Glomerular visceral epithelial cell (primary cell): ENCODE measurements at regions not wholly inside any gene's neighbourhood (a gene's known extent, or its start where the extent isn't known, plus 50 kb on each side); places are given as distances from the start of the nearest gene placed in this dataset.

ENCODE experiments used
- DNase-seq: peaks from one replicate; pipeline ENCODE4 v3.0.0-alpha.2; 2016; ENCODE audit errors: extremely low spot score

GRCh38 chr15:97009031-97009431, 678.5 kb downstream of the NR2F2 start:
- DNase-seq: no peak

DNA sequence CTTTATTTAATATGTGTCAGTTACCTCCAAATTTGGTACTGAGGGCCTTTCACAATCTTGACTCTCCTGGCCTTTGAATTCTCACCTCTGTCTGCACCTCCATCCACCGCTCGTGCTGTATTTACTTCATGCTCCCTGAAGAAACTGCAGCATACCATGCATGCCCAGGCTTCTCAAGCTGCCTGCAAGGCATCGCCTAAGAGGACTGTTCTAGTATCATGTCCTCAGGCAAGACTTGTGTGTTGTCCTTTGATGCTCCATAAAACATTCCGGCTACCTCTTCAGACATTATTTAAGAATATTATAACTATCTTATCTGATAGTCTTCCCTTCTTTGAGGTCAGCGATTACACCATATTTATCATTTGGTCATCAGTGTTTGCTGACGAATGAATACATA, 682.5 kb downstream of the NR2F2 start:
- DNase-seq: no peak

GRCh38 chr15:97013491-97013890, 683.0 kb downstream of the NR2F2 start:
- no peak for DNase-seq

GRCh38 chr15:97014001-97014400, 683.5 kb downstream of the NR2F2 start:
- no peak for DNase-seq

DNA sequence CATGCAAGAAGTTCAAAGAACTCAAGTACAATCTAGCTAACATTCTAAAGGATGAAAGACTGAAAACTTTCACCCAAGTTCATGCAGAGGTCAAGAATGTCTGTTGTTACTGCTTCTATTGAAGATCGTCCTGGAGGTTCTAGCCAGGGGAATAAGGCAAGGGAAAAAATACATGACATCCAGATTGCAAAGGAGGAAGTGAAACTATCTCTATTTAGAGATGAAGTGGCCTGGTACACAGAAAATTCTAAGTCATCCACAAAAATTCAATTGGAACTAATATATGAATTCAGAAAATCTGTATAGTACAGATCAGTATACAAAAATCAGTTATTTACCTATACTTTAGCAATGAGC, 693.0 kb downstream of the NR2F2 start:
- no peak for DNase-seq

DNA sequence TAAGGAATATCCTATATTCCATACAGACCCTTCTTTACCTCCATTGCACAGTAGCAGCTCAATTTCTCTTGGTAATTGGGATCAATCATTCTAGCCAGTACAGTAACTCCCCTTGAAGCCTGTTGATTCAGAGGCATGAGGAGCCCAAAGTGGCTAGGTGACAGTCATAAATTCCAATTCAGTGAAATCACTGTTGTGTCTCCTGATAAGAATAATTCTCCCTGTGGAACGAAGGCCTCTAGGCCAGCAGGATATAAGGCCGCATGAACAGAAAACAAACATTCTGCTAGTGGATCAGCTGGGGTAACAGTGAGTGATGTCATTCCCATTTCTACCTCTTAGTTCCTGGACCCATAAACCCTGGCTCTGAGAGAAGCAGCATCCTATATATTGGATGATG, 696.3 kb downstream of the NR2F2 start:
- no peak for DNase-seq

DNA sequence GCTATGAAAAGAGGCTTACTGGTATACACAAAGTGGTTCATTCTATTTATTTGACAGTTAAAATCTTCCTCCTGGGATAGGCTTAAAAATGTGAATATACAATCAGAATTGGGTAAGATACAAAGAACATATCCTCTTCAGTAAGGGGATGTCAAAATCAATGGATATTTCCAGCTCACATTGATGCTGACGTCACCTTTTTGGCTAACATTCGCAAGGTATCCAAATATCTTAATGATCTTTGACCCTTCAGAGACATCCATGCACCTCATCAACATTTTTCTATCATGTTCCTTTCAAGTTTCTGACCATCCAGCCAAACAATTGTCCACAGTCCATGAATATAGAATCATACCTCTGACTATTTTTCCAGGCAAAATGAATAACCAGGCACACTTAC, 697.3 kb downstream of the NR2F2 start:
- DNase-seq: no peak

DNA sequence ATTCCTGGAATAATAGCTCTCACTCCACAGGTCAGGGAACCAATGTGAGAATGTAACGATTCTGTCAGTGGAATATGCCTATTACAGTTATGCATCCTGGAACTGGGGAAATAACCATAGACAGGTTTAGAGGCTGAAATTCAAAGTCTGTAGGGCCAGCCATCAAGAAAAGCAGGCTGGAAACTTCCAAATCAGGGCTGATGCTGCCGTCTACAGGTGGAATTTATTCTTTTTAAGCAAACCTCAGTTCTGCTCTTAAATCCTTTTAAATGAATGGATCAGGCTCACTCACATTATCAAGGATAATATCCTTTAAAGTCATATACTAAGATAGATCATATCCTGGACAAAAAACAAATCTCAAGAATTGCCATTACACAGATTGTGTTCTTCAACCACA, 699.8 kb downstream of the NR2F2 start:
- DNase-seq: no peak

DNA sequence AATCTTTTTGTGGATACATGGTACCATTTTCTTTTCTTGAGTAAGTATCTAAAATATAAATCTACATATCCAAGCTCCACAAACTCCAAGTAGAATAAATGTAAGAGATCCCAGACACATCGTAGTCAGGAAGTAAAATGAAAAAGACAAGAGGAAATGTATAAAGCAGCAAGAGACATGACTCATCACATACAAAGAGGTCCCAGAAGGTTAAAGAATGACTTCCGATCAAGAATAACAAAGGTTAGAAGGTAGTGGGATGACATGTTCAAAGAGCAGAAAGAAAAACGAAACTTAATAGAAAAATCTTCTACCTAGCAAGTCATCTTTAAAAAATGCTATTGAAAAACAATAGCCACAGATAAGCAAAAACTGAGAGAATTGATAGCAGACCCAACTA, 705.8 kb downstream of the NR2F2 start:
- DNase-seq: no peak

- DNase-seq: no peak
Observed at GRCh38 chr15:97037080-97037479, 706.6 kb downstream of the NR2F2 start.

GRCh38 chr15:97045666-97046421, 715.3 kb downstream of the NR2F2 start:
- DNase-seq: no peak

DNA sequence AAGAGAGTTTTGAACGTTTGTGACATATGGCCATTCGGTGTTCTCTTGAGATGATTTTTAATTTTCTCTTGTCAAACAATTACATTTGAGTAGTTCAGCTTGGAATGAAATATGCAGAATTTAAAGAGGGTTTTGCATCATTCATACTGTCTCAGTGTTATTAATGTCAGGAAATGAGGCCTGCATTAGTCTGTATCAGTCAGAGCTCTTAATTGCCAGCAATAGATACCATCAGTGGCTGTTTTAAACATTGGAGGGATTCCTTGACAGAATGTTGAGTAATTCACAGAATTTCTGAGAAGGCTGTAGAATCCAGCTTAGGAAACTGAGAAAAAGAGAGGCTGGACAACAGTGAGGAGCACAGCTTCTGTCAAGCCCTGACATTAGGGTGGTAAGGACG, 722.0 kb downstream of the NR2F2 start:
- DNase-seq: no peak

DNA sequence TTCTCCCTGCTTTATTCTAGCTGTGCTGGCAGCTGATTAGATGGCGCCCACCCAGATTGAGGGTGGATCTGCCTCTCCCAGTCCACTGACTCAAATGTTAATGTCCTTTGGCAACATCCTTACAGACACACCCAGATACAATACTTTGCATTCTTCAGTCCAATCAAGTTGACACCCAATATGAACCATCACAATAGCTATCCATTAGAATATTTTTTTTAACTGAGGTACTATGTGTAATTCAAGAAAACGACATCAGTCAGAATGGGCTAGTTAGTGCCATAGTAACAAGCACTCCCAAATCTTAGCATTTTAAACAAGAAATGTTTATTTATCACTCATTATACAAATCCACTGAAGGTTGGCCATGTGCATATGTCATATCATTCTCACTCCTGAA, 723.1 kb downstream of the NR2F2 start:
- DNase-seq: no peak

- no peak for DNase-seq
Observed at GRCh38 chr15:97057503-97057902, 727.0 kb downstream of the NR2F2 start.

- no peak for DNase-seq
Observed at GRCh38 chr15:97059281-97059680, 728.8 kb downstream of the NR2F2 start.

DNA sequence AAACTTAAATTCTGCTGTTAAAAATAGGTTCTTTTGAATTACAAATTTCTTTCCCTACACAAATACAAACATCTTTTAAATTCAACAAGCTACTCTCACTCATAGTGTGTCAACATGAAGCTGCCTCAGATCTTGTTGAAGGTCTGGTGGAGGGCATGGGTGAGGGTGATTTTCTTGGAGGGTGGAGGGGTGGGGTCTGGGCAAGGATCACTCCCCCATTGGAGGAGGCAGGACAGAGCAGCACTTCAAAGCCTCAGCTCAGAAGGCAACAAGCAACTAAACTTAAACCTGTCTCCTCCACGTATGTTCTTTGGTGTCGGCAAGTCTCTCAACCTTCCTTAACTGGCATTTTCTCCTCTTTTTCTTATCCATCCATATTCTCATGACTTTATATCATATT, 730.9 kb downstream of the NR2F2 start:
- no peak for DNase-seq

- DNase-seq: no peak
Observed at GRCh38 chr15:97071668-97072067, 741.2 kb downstream of the NR2F2 start.

GRCh38 chr15:97072545-97072944, 742.0 kb downstream of the NR2F2 start:
- DNase-seq: no peak

- no peak for DNase-seq
Observed at GRCh38 chr15:97076011-97076410, 745.5 kb downstream of the NR2F2 start.

GRCh38 chr15:97077975-97078374, 747.5 kb downstream of the NR2F2 start:
- no peak for DNase-seq

- no peak for DNase-seq
Observed at GRCh38 chr15:97078591-97078990, 748.1 kb downstream of the NR2F2 start.

DNA sequence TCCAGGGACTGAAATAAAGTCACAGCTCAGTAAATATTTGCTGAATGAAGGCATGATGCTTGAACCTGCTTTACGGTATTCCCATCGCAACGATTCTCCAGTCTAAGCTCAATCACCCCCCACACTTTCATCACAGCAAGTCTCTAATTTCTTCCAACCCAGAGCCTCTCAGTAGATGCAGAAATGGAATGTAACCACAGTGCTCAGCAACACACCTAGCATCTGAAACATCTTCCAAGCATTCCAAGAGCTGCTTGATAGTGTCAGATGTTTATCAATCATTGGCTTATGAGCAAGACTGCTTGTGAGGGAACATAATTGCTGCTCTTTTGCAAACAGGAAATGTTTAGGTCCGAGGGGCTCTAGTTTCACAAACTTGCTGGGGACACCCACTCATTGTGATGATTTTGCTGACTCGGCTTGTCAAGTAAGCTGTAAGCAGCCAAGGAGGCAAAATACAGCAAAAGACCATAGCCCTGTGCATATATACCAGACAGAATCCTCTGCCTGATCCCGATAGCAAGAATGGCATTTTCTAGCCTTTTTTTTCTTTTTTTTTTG, 751.2 kb downstream of the NR2F2 start:
- DNase-seq: no peak

- peak; percentile 25 for DNase-seq
Observed at GRCh38 chr15:97082830-97083229, 752.3 kb downstream of the NR2F2 start.

- no peak for DNase-seq
Observed at GRCh38 chr15:97084650-97085049, 754.1 kb downstream of the NR2F2 start.
